ENCODE measurements at regions not wholly inside any gene's neighbourhood (a gene's known extent, or its start where the extent isn't known, plus 50 kb on each side); places are given as distances from the start of the nearest gene placed in this dataset.

DNA sequence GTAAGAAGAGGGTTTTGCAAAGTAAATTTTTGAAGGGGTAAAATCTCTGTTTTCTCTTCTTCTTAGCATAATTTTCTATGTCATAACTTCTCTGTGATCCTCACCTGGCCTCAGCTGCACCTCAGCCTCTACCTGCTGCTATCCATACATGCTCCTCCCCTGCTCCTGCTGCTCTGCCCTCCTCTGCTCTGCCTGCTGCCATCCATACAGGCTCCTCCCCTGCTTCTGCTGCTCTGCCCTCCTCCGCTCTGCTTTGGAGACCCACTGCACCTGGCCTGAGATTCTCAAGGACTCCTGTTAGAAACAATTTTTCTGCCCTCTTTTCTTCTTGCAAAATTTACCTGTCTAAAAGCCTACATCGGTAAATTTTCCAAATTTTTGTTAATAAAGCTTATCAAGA is 388.6 kb upstream of the PITX2 start:
- no peaks in the 10 kb centered on the region for H3K4me1 Mint-ChIP-seq (ENCODE audit: low read depth)
- no peak for DNase-seq
- H3K4me3 Mint-ChIP-seq = no peak overlapping the region
- no peaks in the 10 kb centered on the region for H3K36me3 Mint-ChIP-seq (ENCODE audit: insufficient read depth)
- ATAC-seq = no peak
- H3K9me3 Mint-ChIP-seq = no peaks in the 10 kb centered on the region
- H3K27me3 Mint-ChIP-seq (ENCODE audit: low read depth) = no peaks in the 10 kb centered on the region

- H3K36me3 Mint-ChIP-seq (ENCODE audit: insufficient read depth) = no peaks in the 10 kb centered on the region
- DNase-seq = no peak
- H3K4me3 Mint-ChIP-seq = no peak overlapping the region
- no peaks in the 10 kb centered on the region for H3K9me3 Mint-ChIP-seq
- no peaks in the 10 kb centered on the region for H3K27me3 Mint-ChIP-seq (ENCODE audit: low read depth)
- ATAC-seq = no peak
- H3K4me1 Mint-ChIP-seq (ENCODE audit: low read depth) = no peaks in the 10 kb centered on the region
These were observed 391.0 kb upstream of the PITX2 start for GRCh38 chr4:111013846-111014245.

GRCh38 chr4:111014537-111014936 is 391.7 kb upstream of the PITX2 start:
- no peak for DNase-seq
- Mint-ChIP-seq H3K9me3 (no peaks in the 10 kb centered on the region), H3K27me3 (ENCODE audit: low read depth) (no peaks in the 10 kb centered on the region), H3K4me3 (no peak overlapping the region), H3K36me3 (ENCODE audit: insufficient read depth) (no peaks in the 10 kb centered on the region), H3K4me1 (ENCODE audit: low read depth) (no peaks in the 10 kb centered on the region)
- ATAC-seq = no peak

GRCh38 chr4:111016416-111016815 is 393.5 kb upstream of the PITX2 start:
- Mint-ChIP-seq H3K4me1 (ENCODE audit: low read depth) (no peaks in the 10 kb centered on the region), H3K27me3 (ENCODE audit: low read depth) (no peaks in the 10 kb centered on the region), H3K4me3 (no peak overlapping the region), H3K9me3 (no peaks in the 10 kb centered on the region), H3K36me3 (ENCODE audit: insufficient read depth) (no peaks in the 10 kb centered on the region)
- ATAC-seq = no peak
- DNase-seq = no peak

DNA sequence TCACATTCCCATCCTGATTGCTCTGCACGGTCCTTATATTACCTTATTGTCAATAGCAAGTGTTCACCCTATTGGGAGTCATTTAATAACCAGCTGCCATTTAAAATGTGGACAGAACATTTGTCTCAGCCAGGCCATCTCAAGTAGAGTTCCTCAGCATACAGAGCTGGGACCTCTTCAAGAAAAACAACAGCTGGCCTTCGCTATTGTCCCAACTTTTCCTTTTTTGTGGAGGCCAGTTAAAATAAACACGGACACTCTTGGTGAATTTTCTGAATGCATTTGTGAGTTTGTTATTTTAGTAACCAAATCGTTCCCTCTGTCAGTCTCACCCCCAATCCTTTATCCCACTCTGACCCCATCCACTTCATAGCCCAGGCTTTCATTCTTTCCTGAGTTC is 395.3 kb upstream of the PITX2 start:
- H3K9me3 Mint-ChIP-seq = no peaks in the 10 kb centered on the region
- H3K4me3 Mint-ChIP-seq = no peak overlapping the region
- no peaks in the 10 kb centered on the region for H3K36me3 Mint-ChIP-seq (ENCODE audit: insufficient read depth)
- no peaks in the 10 kb centered on the region for H3K4me1 Mint-ChIP-seq (ENCODE audit: low read depth)
- ATAC-seq = no peak
- DNase-seq = no peak
- no peaks in the 10 kb centered on the region for H3K27me3 Mint-ChIP-seq (ENCODE audit: low read depth)

DNA sequence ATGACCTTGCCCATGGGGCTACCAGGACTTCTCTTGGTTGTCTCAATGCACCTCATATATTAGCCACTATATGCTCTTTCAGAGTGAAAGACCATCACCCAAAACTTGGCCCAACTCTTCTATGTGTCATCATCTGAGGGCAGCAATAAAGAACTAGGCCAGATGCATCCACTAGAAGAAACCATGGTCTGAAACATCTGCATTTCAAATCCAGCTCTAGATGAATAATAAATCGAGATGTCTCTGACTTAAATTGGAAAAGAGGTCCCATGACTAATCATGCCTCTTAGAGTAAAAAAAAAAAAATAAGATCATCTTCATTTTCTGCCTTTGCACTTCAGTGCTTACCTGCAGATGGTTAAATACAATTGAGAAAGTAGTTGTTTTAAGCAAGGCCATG is 397.6 kb upstream of the PITX2 start:
- no peak for DNase-seq
- Mint-ChIP-seq H3K27me3 (ENCODE audit: low read depth) (no peaks in the 10 kb centered on the region), H3K4me1 (ENCODE audit: low read depth) (no peaks in the 10 kb centered on the region), H3K36me3 (ENCODE audit: insufficient read depth) (no peaks in the 10 kb centered on the region), H3K4me3 (no peak overlapping the region), H3K9me3 (no peaks in the 10 kb centered on the region)
- ATAC-seq = no peak

DNA sequence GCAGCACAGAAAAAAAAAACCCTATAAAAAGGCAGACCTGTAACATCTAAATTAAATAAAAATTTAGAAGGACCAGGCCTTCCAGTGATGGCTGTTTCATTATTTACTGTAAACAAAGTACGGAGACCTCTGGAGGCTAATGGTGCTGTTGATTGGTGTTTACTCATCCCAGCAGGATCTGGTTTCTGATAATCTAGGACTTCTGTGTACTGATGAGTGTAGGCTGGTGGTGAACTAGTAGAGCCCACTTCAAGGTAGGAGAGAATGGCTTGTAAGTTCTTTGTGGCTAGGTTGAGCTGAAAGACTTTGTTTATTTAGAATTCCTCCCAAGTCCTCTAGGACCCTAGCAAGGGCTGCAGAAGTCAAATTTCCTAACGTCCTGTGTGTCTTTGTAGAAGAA is 398.1 kb upstream of the PITX2 start:
- Mint-ChIP-seq H3K36me3 (ENCODE audit: insufficient read depth) (no peaks in the 10 kb centered on the region), H3K27me3 (ENCODE audit: low read depth) (no peaks in the 10 kb centered on the region), H3K9me3 (no peaks in the 10 kb centered on the region), H3K4me1 (ENCODE audit: low read depth) (no peaks in the 10 kb centered on the region), H3K4me3 (no peak overlapping the region)
- ATAC-seq (no peak), DNase-seq (no peak)

DNA sequence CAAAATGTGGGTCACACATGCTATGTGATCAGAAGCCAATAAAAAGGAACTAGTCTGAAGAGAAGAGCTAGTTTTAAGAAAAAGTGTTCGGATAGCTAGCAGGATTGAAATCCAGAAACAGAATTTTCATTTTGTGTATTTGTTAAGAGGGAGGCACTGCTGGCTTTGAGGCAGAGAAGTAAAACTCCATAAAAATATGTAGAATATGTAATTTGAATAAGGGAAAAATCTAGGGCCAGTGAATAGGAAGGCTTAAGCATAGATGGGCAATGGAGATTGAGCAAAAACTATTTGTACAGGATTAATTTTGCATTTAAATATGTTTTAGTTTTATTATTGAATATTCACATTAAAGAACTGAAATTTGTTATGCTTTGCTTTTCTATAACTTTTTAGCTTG is 399.9 kb upstream of the PITX2 start:
- Mint-ChIP-seq H3K9me3 (no peaks in the 10 kb centered on the region), H3K27me3 (ENCODE audit: low read depth) (no peaks in the 10 kb centered on the region), H3K4me1 (ENCODE audit: low read depth) (no peaks in the 10 kb centered on the region), H3K4me3 (no peak overlapping the region), H3K36me3 (ENCODE audit: insufficient read depth) (no peaks in the 10 kb centered on the region)
- ATAC-seq (no peak), DNase-seq (no peak)

GRCh38 chr4:111027526-111027925 is 404.6 kb upstream of the PITX2 start:
- Mint-ChIP-seq H3K27me3 (ENCODE audit: low read depth) (no peaks in the 10 kb centered on the region), H3K36me3 (ENCODE audit: insufficient read depth) (no peaks in the 10 kb centered on the region), H3K9me3 (peaks cover 6% of the 10 kb centered on the region), H3K4me1 (ENCODE audit: low read depth) (no peaks in the 10 kb centered on the region), H3K4me3 (no peak overlapping the region)
- ATAC-seq (no peak), DNase-seq (no peak)

DNA sequence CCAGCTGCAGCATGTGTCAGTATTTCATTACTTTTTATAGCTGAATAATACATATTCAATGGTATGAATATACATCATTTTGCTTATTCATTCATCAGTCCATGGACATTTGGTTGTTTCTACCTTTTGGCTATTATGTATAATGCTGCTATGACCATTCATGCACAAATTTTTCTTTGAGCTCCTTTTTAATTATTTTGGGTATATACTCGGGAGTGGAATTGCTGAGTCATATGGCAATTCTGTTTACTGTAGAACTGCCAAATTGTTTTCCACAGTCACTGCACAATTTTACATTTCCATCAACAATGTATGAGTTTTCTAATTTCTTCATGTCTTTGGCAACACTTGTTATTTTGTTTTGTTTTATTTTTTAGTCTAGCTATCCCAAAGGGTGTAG is 405.9 kb upstream of the PITX2 start:
- Mint-ChIP-seq H3K27me3 (ENCODE audit: low read depth) (no peaks in the 10 kb centered on the region), H3K9me3 (peaks cover 6% of the 10 kb centered on the region), H3K4me3 (no peak overlapping the region), H3K36me3 (ENCODE audit: insufficient read depth) (no peaks in the 10 kb centered on the region), H3K4me1 (ENCODE audit: low read depth) (no peaks in the 10 kb centered on the region)
- DNase-seq (no peak), ATAC-seq (no peak)

GRCh38 chr4:111031001-111031579 is 408.2 kb upstream of the PITX2 start:
- no peak for DNase-seq
- no peak for ATAC-seq
- H3K27me3 Mint-ChIP-seq (ENCODE audit: low read depth) = no peaks in the 10 kb centered on the region
- H3K36me3 Mint-ChIP-seq (ENCODE audit: insufficient read depth) = no peaks in the 10 kb centered on the region
- peaks cover 9% of the 10 kb centered on the region for H3K9me3 Mint-ChIP-seq
- no peaks in the 10 kb centered on the region for H3K4me1 Mint-ChIP-seq (ENCODE audit: low read depth)
- no peak overlapping the region for H3K4me3 Mint-ChIP-seq

- ATAC-seq (no peak), DNase-seq (no peak)
- H3K4me3 Mint-ChIP-seq = no peak overlapping the region
- no peaks in the 10 kb centered on the region for H3K4me1 Mint-ChIP-seq (ENCODE audit: low read depth)
- no peaks in the 10 kb centered on the region for H3K36me3 Mint-ChIP-seq (ENCODE audit: insufficient read depth)
- H3K9me3 Mint-ChIP-seq = peaks cover 9% of the 10 kb centered on the region
- no peaks in the 10 kb centered on the region for H3K27me3 Mint-ChIP-seq (ENCODE audit: low read depth)
These were observed 408.7 kb upstream of the PITX2 start for GRCh38 chr4:111031596-111031995.

DNA sequence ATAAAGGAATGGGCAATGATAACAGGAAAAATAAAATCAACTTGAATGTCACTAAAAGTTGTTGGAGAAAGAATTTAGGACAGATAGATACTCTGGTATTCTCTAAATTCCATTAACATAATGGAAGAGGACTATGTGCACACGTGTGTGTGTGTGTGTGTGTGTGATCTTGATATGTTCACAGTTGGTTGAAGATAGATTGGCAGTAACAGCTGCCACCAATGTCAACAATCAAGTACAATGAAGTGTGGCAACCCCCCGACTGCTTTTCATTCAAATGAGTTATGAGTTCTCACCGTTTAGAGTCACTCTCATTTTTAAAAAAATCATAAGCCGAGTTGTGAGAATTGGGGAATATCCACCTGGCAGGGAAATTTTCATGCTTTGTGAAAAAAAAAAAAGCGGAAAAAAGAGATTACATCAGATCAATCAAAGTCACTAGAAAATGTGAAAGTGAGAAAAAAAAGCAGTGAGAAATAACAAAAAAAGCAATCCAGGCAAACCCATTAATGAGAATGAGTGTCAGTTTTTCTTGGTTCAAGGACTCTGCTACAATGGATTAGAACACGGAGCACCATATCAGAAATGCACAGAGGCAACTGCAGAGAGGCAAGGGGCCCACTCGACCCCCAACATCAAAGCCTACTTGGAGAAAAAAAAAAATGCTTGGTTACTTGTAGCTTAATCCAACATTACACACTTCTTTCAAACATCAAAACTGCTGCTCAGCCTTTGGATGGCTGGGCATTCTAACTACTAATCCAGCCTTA is 414.9 kb upstream of the PITX2 start:
- Mint-ChIP-seq H3K27me3 (ENCODE audit: low read depth) (no peaks in the 10 kb centered on the region), H3K4me3 (no peak overlapping the region), H3K4me1 (ENCODE audit: low read depth) (no peaks in the 10 kb centered on the region), H3K36me3 (ENCODE audit: insufficient read depth) (no peaks in the 10 kb centered on the region), H3K9me3 (peaks cover 7% of the 10 kb centered on the region)
- ATAC-seq = no peak
- no peak for DNase-seq

GRCh38 chr4:111040904-111041303 is 418.0 kb upstream of the PITX2 start:
- DNase-seq (no peak), ATAC-seq (no peak)
- no peaks in the 10 kb centered on the region for H3K36me3 Mint-ChIP-seq (ENCODE audit: insufficient read depth)
- no peaks in the 10 kb centered on the region for H3K4me1 Mint-ChIP-seq (ENCODE audit: low read depth)
- no peak overlapping the region for H3K4me3 Mint-ChIP-seq
- H3K27me3 Mint-ChIP-seq (ENCODE audit: low read depth) = no peaks in the 10 kb centered on the region
- H3K9me3 Mint-ChIP-seq = peaks cover 4% of the 10 kb centered on the region

GRCh38 chr4:111043286-111043685 is 420.4 kb upstream of the PITX2 start:
- no peaks in the 10 kb centered on the region for H3K9me3 Mint-ChIP-seq

More at GRCh38 chr4:111043286-111043685, 420.4 kb upstream of the PITX2 start:
- Mint-ChIP-seq H3K36me3 (ENCODE audit: insufficient read depth) (no peaks in the 10 kb centered on the region), H3K4me1 (ENCODE audit: low read depth) (no peaks in the 10 kb centered on the region), H3K4me3 (no peak overlapping the region), H3K27me3 (ENCODE audit: low read depth) (no peaks in the 10 kb centered on the region)
- no peak for DNase-seq
- no peak for ATAC-seq
